ENCODE measurements at regions not wholly inside any gene's neighbourhood (a gene's known extent, or its start where the extent isn't known, plus 50 kb on each side); places are given as distances from the start of the nearest gene placed in this dataset.

DNA sequence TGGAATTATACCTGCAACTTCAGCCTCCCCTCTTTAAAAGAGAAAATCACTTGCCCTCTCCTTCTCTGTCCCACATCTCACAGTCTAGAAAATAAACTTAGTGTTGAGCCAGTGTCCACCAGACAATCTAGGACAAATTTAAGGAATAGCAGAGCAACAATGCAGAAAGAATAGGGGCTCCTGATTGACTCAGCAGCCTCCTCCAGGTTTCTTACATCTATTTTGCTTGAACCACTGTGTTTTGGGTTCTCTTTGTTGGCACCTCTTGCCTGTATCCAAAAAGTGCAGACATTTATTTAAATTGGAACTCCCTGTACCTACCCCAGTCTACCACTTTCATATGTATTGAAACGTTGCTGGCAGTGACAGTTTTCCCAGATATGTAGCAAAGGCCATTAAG lies 133.7 kb upstream of the HSF2 start:
- no peak overlapping the region for H3K9ac ChIP-seq (ENCODE audit: control insufficient read depth, insufficient read depth, low read length)
- no peaks in the 10 kb centered on the region for H3K4me1 ChIP-seq (ENCODE audit: control insufficient read depth, insufficient read depth, low read length)
- H4K20me1 ChIP-seq (ENCODE audit: control insufficient read depth, insufficient read depth): no peaks in the 10 kb centered on the region
- DNase-seq (ENCODE audit: low read depth, low spot score) (no peak), ATAC-seq (no peak), FAIRE-seq (no peak)
- BruUV-seq (replicated peaks): no TSS peak
- H3K79me2 ChIP-seq (ENCODE audit: control insufficient read depth, insufficient read depth, low read length): no peaks in the 10 kb centered on the region
- RAD21 ChIA-PET (ENCODE audit: unreplicated experiment): no interaction called here
- POLR2A ChIA-PET: no interaction called here
- 0% methylated on average over 1 of the region's 1 CpG for WGBS (ENCODE audit: insufficient coverage, insufficient replicate concordance, low lambda C conversion rate, missing lambda C conversion rate)
- no peaks in the 10 kb centered on the region for H3K9me3 ChIP-seq (replicated peaks; ENCODE audit: control insufficient read depth, insufficient read depth, low read length)
- in situ Hi-C loops (cut with MboI): no loop called here
- TF ChIP-seq, protein P1, sequence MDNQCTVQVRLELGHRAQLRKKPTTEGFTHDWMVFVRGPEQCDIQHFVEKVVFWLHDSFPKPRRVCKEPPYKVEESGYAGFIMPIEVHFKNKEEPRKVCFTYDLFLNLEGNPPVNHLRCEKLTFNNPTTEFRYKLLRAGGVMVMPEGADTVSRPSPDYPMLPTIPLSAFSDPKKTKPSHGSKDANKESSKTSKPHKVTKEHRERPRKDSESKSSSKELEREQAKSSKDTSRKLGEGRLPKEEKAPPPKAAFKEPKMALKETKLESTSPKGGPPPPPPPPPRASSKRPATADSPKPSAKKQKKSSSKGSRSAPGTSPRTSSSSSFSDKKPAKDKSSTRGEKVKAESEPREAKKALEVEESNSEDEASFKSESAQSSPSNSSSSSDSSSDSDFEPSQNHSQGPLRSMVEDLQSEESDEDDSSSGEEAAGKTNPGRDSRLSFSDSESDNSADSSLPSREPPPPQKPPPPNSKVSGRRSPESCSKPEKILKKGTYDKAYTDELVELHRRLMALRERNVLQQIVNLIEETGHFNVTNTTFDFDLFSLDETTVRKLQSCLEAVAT (IDR thresholded peaks at IDR 0.05): no peak
- TF ChIP-seq MEF2B (IDR thresholded peaks at IDR 0.05; ENCODE audit: partially characterized antibody, poor library complexity, severe bottlenecking) (no peak), POLR2AphosphoS2 (IDR thresholded peaks at IDR 0.05; ENCODE audit: low read depth, low read length) (no peak), ESRRA (IDR thresholded peaks at IDR 0.05; ENCODE audit: low read length) (no peak), EZH2 (IDR thresholded peaks at IDR 0.05; ENCODE audit: borderline replicate concordance, control insufficient read depth, low read depth, low read length) (no peak), YBX1 (IDR thresholded peaks at IDR 0.05) (no peak), NR2C2 (IDR thresholded peaks at IDR 0.05; ENCODE audit: borderline replicate concordance, control insufficient read depth, insufficient read length, low read depth) (no peak), ATF7 (IDR thresholded peaks at IDR 0.05; ENCODE audit: low read depth) (no peak), TAF1 (IDR thresholded peaks at IDR 0.05; ENCODE audit: borderline replicate concordance, low read depth, low read length) (no peak), FOXM1 (IDR thresholded peaks at IDR 0.05; ENCODE audit: low read depth, low read length) (no peak), DPF2 (IDR thresholded peaks at IDR 0.05) (no peak), ZBED1 (IDR thresholded peaks at IDR 0.05; ENCODE audit: borderline replicate concordance) (no peak)
- TF ChIP-seq, protein P2, sequence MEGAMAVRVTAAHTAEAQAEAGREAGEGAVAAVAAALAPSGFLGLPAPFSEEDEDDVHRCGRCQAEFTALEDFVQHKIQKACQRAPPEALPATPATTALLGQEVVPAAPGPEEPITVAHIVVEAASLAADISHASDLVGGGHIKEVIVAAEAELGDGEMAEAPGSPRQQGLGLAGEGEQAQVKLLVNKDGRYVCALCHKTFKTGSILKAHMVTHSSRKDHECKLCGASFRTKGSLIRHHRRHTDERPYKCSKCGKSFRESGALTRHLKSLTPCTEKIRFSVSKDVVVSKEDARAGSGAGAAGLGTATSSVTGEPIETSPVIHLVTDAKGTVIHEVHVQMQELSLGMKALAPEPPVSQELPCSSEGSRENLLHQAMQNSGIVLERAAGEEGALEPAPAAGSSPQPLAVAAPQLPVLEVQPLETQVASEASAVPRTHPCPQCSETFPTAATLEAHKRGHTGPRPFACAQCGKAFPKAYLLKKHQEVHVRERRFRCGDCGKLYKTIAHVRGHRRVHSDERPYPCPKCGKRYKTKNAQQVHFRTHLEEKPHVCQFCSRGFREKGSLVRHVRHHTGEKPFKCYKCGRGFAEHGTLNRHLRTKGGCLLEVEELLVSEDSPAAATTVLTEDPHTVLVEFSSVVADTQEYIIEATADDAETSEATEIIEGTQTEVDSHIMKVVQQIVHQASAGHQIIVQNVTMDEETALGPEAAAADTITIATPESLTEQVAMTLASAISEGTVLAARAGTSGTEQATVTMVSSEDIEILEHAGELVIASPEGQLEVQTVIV (IDR thresholded peaks at IDR 0.05; ENCODE audit: borderline replicate concordance, partially characterized antibody): no peak
- TF ChIP-seq, protein P3, sequence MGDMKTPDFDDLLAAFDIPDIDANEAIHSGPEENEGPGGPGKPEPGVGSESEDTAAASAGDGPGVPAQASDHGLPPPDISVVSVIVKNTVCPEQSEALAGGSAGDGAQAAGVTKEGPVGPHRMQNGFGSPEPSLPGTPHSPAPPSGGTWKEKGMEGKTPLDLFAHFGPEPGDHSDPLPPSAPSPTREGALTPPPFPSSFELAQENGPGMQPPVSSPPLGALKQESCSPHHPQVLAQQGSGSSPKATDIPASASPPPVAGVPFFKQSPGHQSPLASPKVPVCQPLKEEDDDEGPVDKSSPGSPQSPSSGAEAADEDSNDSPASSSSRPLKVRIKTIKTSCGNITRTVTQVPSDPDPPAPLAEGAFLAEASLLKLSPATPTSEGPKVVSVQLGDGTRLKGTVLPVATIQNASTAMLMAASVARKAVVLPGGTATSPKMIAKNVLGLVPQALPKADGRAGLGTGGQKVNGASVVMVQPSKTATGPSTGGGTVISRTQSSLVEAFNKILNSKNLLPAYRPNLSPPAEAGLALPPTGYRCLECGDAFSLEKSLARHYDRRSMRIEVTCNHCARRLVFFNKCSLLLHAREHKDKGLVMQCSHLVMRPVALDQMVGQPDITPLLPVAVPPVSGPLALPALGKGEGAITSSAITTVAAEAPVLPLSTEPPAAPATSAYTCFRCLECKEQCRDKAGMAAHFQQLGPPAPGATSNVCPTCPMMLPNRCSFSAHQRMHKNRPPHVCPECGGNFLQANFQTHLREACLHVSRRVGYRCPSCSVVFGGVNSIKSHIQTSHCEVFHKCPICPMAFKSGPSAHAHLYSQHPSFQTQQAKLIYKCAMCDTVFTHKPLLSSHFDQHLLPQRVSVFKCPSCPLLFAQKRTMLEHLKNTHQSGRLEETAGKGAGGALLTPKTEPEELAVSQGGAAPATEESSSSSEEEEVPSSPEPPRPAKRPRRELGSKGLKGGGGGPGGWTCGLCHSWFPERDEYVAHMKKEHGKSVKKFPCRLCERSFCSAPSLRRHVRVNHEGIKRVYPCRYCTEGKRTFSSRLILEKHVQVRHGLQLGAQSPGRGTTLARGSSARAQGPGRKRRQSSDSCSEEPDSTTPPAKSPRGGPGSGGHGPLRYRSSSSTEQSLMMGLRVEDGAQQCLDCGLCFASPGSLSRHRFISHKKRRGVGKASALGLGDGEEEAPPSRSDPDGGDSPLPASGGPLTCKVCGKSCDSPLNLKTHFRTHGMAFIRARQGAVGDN (IDR thresholded peaks at IDR 0.05): no peak
- CTCF ChIA-PET: no interaction called here
- H3K4me2 ChIP-seq (ENCODE audit: control insufficient read depth, insufficient read depth): no peak overlapping the region
- intact Hi-C loops (cut with micrococcal nuclease; ENCODE audit: unreplicated experiment): no loop called here
- H3K4me3 ChIP-seq: no peak overlapping the region
- SMC1A ChIA-PET (ENCODE audit: uncharacterized antibody, unreplicated experiment): no interaction called here
- H3K36me3 ChIP-seq (ENCODE audit: control insufficient read depth in 2 of 2, insufficient read depth in 2 of 2, low read length in 1 of 2): no peaks in the 10 kb centered on the region
- H3K27ac ChIP-seq (ENCODE audit: control insufficient read depth, insufficient read depth): no peak overlapping the region
- no peaks in the 10 kb centered on the region for H3K27me3 ChIP-seq (replicated peaks in 1 of 2; ENCODE audit: control insufficient read depth in 2 of 2, insufficient read depth in 2 of 2, low read length in 1 of 2)
- H2AFZ ChIP-seq (ENCODE audit: control insufficient read depth, low read depth, low read length): no peak overlapping the region

Data from GM12878 (cell line).